ENCODE measurements at regions not wholly inside any gene's neighbourhood (a gene's known extent, or its start where the extent isn't known, plus 50 kb on each side); places are given as distances from the start of the nearest gene placed in this dataset.

GRCh38 chr4:144206711-144207110, 66.2 kb upstream of the GYPA start:
- CTCF ChIA-PET: no interaction called here
- no peak overlapping the region for H2BK120ac ChIP-seq (ENCODE audit: low read depth, low read length)
- no TSS peak for BruUV-seq (replicated peaks)
- dilution Hi-C loops (cut with HindIII; ENCODE audit: low sequenced_read_pairs, unreplicated experiment) (no loop called here), intact Hi-C loops (cut with micrococcal nuclease) (no loop called here), in situ Hi-C loops (cut with MboI; ENCODE audit: low sequenced_read_pairs) (no loop called here)
- H2AFZ ChIP-seq (replicated peaks; ENCODE audit: low read length, poor library complexity): no peak overlapping the region
- ATAC-seq (ENCODE audit: low read depth) (no peak), DNase-seq (no peak)
- H3K9me1 ChIP-seq (ENCODE audit: insufficient read depth, low read length): no peaks in the 10 kb centered on the region
- H3K27me3 ChIP-seq (ENCODE audit: control insufficient read depth, insufficient read depth, low read length): no peaks in the 10 kb centered on the region
- no peak overlapping the region for H3K56ac ChIP-seq (ENCODE audit: extremely low read depth, insufficient read depth, low read length)
- no peak overlapping the region for H3K27ac ChIP-seq (ENCODE audit: insufficient read depth, low read length)
- no peak overlapping the region for H3K4me3 ChIP-seq (ENCODE audit: insufficient read depth, low read depth, low read length)
- no peak overlapping the region for H4K5ac ChIP-seq (ENCODE audit: low read depth, low read length)
- whole genome bisulfite sequencing, 2 experiments (ENCODE audit: extremely low coverage in 2 of 2, insufficient read length in 1 of 2): no CpG with 5 or more reads among the region's 1 CpG
- no peak overlapping the region for H2BK5ac ChIP-seq (ENCODE audit: low read depth, low read length, poor library complexity, severe bottlenecking)
- H3K4ac ChIP-seq (ENCODE audit: low read depth, low read length): no peak overlapping the region
- no peak overlapping the region for H3K14ac ChIP-seq (replicated peaks; ENCODE audit: low read depth, low read length)
- H2BK20ac ChIP-seq (ENCODE audit: low read depth, low read length): no peak overlapping the region
- H3K18ac ChIP-seq (ENCODE audit: low read depth, low read length): no peak overlapping the region
- H3K4me1 ChIP-seq (ENCODE audit: control insufficient read depth, insufficient read depth, low read length): no peaks in the 10 kb centered on the region
- H3K9ac ChIP-seq (ENCODE audit: low read depth, low read length): no peak overlapping the region
- no peaks in the 10 kb centered on the region for H4K20me1 ChIP-seq (ENCODE audit: insufficient read depth, low read length)
- H3K4me2 ChIP-seq (ENCODE audit: low read depth, low read length): no peak overlapping the region
- H2AK9ac ChIP-seq (replicated peaks; ENCODE audit: low read depth, low read length, poor library complexity): no peak overlapping the region
- H3K36me3 ChIP-seq (ENCODE audit: control insufficient read depth, insufficient read depth, low read length): no peaks in the 10 kb centered on the region
- H2AK5ac ChIP-seq (ENCODE audit: low read depth, low read length): no peak overlapping the region
- POLR2A ChIA-PET (ENCODE audit: unreplicated experiment): no interaction called here
- H4K8ac ChIP-seq (ENCODE audit: low read depth in 2 of 2, low read length in 2 of 2): no peak overlapping the region
- no peaks in the 10 kb centered on the region for H3K79me1 ChIP-seq (ENCODE audit: low read depth in 1 of 2, low read length in 2 of 2)
- no peak overlapping the region for H2BK15ac ChIP-seq (ENCODE audit: low read depth, low read length)
- no peak overlapping the region for H3K23ac ChIP-seq (ENCODE audit: low read depth, low read length)
- H3K9me3 ChIP-seq (ENCODE audit: control insufficient read depth, insufficient read depth, low read length): no peaks in the 10 kb centered on the region
- no peak overlapping the region for H4K91ac ChIP-seq (ENCODE audit: insufficient read depth, low read depth, low read length)
- TF ChIP-seq, protein P1, sequence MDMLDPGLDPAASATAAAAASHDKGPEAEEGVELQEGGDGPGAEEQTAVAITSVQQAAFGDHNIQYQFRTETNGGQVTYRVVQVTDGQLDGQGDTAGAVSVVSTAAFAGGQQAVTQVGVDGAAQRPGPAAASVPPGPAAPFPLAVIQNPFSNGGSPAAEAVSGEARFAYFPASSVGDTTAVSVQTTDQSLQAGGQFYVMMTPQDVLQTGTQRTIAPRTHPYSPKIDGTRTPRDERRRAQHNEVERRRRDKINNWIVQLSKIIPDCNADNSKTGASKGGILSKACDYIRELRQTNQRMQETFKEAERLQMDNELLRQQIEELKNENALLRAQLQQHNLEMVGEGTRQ (IDR thresholded peaks at IDR 0.05; ENCODE audit: low read depth, low read length): no peak
- TF ChIP-seq CEBPB (IDR thresholded peaks at IDR 0.05; ENCODE audit: low read depth, low read length) (no peak), MXI1 (IDR thresholded peaks at IDR 0.05; ENCODE audit: borderline replicate concordance, low read depth, low read length) (no peak), MAFK (IDR thresholded peaks at IDR 0.05; ENCODE audit: low read depth, low read length) (no peak), MAZ (IDR thresholded peaks at IDR 0.05; ENCODE audit: borderline replicate concordance, low read depth, low read length) (no peak), CTCF (conservative IDR thresholded peaks at IDR 0.05; ENCODE audit: low read depth, low read length) (no peak), RCOR1 (IDR thresholded peaks at IDR 0.05; ENCODE audit: insufficient replicate concordance, low read length) (no peak), BHLHE40 (IDR thresholded peaks at IDR 0.05; ENCODE audit: low read depth, low read length) (no peak), FOS (IDR thresholded peaks at IDR 0.05; ENCODE audit: low read depth, low read length) (no peak), ELK1 (IDR thresholded peaks at IDR 0.05; ENCODE audit: borderline replicate concordance, low read depth, low read length) (no peak)
